ENCODE measurements at regions not wholly inside any gene's neighbourhood (a gene's known extent, or its start where the extent isn't known, plus 50 kb on each side); places are given as distances from the start of the nearest gene placed in this dataset.

GRCh38 chr10:94103192-94103591 lies 109.5 kb downstream of the PLCE1 start:
- DNase-seq (ENCODE audit: low spot score in 2 of 2), result no peak

GRCh38 chr10:94103801-94104221 lies 110.1 kb downstream of the PLCE1 start:
- DNase-seq (ENCODE audit: low spot score in 2 of 2), result no peak
- TF ChIP-seq CTCF (IDR thresholded peaks at IDR 0.05), result no peak
- TF ChIP-seq POLR2AphosphoS5 (IDR thresholded peaks at IDR 0.05), result no peak
- TF ChIP-seq POLR2A (IDR thresholded peaks at IDR 0.05), result no peak
- TF ChIP-seq EP300 (IDR thresholded peaks at IDR 0.05), result no peak
- Histone ChIP-seq H3K27me3 (no peaks in the 10 kb centered on the region), H3K9me3 (no peaks in the 10 kb centered on the region), H3K36me3 (no peaks in the 10 kb centered on the region), H3K4me3 (no peak overlapping the region), H3K27ac (no peak overlapping the region), H3K4me1 (no peaks in the 10 kb centered on the region)
- WGBS, result 49% methylated on average over 4 of the region's 4 CpGs

More at GRCh38 chr10:94103192-94103591, 109.5 kb downstream of the PLCE1 start:
- no peak overlapping the region for H3K4me3 ChIP-seq
- no peaks in the 10 kb centered on the region for H3K4me1 ChIP-seq
- H3K27ac ChIP-seq, result no peak overlapping the region
- no peaks in the 10 kb centered on the region for H3K27me3 ChIP-seq
- no peaks in the 10 kb centered on the region for H3K9me3 ChIP-seq
- no peak for TF ChIP-seq POLR2A (IDR thresholded peaks at IDR 0.05)
- 64% methylated on average over 2 of the region's 2 CpGs for WGBS
- H3K36me3 ChIP-seq, result no peaks in the 10 kb centered on the region

- H3K9me3 ChIP-seq, result no peaks in the 10 kb centered on the region
- no peak overlapping the region for H3K4me3 ChIP-seq
- DNase-seq (ENCODE audit: low spot score in 2 of 2), result no peak
- WGBS, result 78% methylated on average over 7 of the region's 7 CpGs
- no peaks in the 10 kb centered on the region for H3K27me3 ChIP-seq
- no peak for TF ChIP-seq EP300 (IDR thresholded peaks at IDR 0.05)
- H3K4me1 ChIP-seq, result no peaks in the 10 kb centered on the region
- H3K36me3 ChIP-seq, result no peaks in the 10 kb centered on the region
- no peak overlapping the region for H3K27ac ChIP-seq
Measured at GRCh38 chr10:94104316-94105000, 110.7 kb downstream of the PLCE1 start.

- 96% methylated on average over 3 of the region's 3 CpGs for WGBS
- DNase-seq (ENCODE audit: low spot score in 2 of 2), result no peak
- Histone ChIP-seq H3K4me3 (no peak overlapping the region), H3K4me1 (no peaks in the 10 kb centered on the region), H3K9me3 (no peaks in the 10 kb centered on the region), H3K27ac (no peak overlapping the region), H3K27me3 (no peaks in the 10 kb centered on the region), H3K36me3 (no peaks in the 10 kb centered on the region)
- TF ChIP-seq CTCF (IDR thresholded peaks at IDR 0.05), result no peak
- no peak for TF ChIP-seq POLR2A (IDR thresholded peaks at IDR 0.05)
- no peak for TF ChIP-seq POLR2AphosphoS5 (IDR thresholded peaks at IDR 0.05)
- TF ChIP-seq EP300 (IDR thresholded peaks at IDR 0.05), result no peak
Measured at GRCh38 chr10:94105226-94105625, 111.5 kb downstream of the PLCE1 start.

GRCh38 chr10:94107191-94107590 lies 113.5 kb downstream of the PLCE1 start:
- DNase-seq (ENCODE audit: low spot score in 2 of 2), result no peak
- Histone ChIP-seq H3K27ac (no peak overlapping the region), H3K36me3 (no peaks in the 10 kb centered on the region), H3K4me1 (no peaks in the 10 kb centered on the region), H3K27me3 (no peaks in the 10 kb centered on the region), H3K9me3 (no peaks in the 10 kb centered on the region), H3K4me3 (no peak overlapping the region)
- TF ChIP-seq EP300 (IDR thresholded peaks at IDR 0.05) (no peak), POLR2AphosphoS5 (IDR thresholded peaks at IDR 0.05) (no peak), POLR2A (IDR thresholded peaks at IDR 0.05) (no peak), CTCF (IDR thresholded peaks at IDR 0.05) (no peak)
- 37% methylated on average over 2 of the region's 2 CpGs for WGBS

GRCh38 chr10:94108200-94108599 lies 114.5 kb downstream of the PLCE1 start:
- H3K4me1 ChIP-seq, result no peaks in the 10 kb centered on the region
- no peak for TF ChIP-seq POLR2AphosphoS5 (IDR thresholded peaks at IDR 0.05)
- no peak for TF ChIP-seq POLR2A (IDR thresholded peaks at IDR 0.05)
- TF ChIP-seq CTCF (IDR thresholded peaks at IDR 0.05), result no peak
- TF ChIP-seq EP300 (IDR thresholded peaks at IDR 0.05), result no peak
- H3K36me3 ChIP-seq, result no peaks in the 10 kb centered on the region
- WGBS, result 88% methylated on average over 2 of the region's 2 CpGs
- no peak overlapping the region for H3K27ac ChIP-seq
- no peaks in the 10 kb centered on the region for H3K27me3 ChIP-seq
- no peak for DNase-seq (ENCODE audit: low spot score in 2 of 2)
- no peak overlapping the region for H3K4me3 ChIP-seq
- no peaks in the 10 kb centered on the region for H3K9me3 ChIP-seq
